SKM-1 treated with dmso at 0.1 percent for 144 hours (cell line): ENCODE measurements at regions not wholly inside any gene's neighbourhood (a gene's known extent, or its start where the extent isn't known, plus 50 kb on each side); places are given as distances from the start of the nearest gene placed in this dataset.
"Not testable (repeated sequence)": the region's sequence is repeated elsewhere in the genome, so short reads cannot be mapped to it uniquely, and the experiment has no call there.

Source experiments
- DNase-seq: peaks from one replicate; lab custom pipeline; 2025; ENCODE audit not compliant: unreplicated experiment; lab: John Stamatoyannopoulos, UW

DNA sequence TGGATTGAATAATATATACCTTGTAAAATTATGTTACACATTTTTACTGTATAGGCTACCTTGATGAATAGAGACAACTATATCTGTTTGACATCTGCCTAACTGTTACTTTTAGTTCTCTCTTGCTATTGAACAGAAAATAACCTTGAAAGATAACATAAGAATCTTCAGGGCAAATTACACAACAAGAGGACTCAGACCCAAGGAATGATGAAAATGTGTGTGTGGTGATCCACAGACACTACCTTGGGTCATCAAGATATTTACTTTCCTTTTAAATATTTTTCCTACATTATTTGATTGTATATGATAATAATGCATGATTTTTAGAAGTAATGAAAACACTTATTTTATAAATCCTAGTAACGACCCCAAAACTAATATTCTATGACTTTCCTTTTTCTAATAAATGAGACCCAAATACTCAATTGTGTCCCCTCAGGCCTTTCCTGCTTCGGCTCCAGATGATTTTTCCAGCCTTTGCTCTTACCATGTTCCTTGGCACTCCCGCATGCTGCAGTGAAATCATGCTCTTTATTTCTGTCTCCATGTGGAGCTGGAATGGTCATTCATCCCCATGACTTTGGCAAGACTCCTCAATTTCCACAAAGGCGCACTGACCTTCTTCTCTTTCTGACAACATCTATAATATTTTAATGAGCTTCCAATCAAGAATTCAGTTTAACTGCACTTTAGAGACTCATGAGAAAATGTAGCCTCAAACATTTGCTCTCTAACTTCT is 187.6 kb downstream of the EPM2A start:
- DNase-seq, result no peak

DNA sequence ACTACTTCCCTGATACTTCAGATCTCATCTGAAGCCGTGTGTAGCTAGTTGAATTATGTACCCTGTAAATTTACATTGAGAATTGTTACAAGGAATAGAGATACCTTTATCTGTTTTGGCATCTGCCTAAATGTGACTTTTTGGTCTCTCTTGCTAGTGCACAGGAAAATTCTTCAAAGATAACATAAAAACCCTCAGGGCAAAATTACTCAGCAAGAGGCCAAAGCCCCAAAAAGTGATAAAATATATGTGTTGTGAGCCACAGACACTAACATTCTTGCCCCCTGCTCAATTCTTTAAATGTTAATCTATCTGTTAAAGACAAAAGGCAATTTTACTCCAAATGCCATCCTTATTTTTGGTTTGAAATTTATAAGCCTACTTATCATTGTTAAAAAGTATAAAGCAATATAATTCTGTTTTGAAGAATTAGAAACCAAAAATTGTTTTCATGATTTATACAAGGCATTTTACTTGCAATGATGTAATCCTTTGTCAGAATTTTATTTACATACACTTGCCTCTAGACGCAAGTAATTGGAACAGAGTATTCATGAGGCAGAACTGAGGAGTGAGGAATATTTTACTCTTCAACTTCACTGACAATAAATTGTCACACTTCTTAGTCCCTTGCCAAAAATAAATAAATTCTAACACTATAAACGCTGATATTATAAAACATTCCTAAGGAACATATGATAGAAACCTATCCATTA is 186.2 kb downstream of the EPM2A start:
- no peak for DNase-seq

DNA sequence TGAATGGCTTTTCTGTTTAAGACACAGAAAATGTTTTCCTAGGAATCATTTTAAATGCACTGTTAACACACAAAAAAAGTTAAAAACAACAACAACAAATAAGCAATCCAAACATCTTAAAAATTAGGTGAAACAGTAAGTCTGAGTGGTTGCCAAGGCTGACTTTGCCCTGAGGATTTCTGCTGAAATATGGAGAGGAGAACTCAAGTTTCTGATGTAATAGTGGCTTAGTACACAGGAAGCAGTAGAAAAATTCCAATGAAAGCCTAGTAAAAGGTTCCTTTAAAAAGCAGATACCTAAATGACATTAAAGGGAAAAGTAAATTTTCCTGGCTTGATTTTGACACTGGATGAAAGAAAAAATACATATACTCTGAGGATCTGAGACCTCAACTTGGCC is 184.2 kb downstream of the EPM2A start:
- DNase-seq, result no peak

DNA sequence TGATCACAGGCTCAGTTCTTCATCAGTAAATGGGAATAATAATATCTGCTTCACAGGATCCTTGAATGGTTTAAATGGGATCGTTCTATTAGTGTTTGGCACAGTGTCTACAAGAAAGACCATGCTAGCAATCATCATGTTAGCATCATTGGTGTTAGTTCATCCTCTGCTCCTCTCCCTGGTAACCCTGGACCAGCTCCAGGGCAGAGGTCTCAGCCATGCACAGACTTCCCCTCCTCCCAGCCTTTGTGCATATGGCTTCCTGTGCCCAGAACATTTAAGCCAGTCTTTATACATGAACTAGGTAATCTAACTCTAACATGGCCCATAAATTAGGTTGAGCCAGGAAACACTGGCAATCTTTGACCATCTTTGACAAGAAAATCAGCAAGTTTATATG is 180.2 kb downstream of the EPM2A start:
- no peak for DNase-seq

DNA sequence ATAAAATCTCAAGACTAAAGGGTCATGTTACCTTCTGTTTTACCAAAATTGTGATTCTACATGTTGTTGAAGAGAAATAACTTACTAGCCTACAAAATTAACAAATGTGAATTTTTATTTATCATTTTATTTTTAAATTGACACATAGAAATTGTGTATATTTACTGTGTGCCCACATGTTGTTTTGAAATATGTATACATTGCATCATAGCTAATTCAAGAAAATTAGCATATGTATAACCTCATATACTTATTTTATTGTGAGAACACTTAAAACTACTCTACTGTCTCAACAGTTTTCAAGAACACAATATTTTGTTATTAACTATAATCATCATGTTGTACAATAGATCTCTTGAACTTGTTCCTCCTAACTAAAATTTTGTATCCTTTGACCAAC is 177.8 kb downstream of the EPM2A start:
- DNase-seq, result no peak

DNA sequence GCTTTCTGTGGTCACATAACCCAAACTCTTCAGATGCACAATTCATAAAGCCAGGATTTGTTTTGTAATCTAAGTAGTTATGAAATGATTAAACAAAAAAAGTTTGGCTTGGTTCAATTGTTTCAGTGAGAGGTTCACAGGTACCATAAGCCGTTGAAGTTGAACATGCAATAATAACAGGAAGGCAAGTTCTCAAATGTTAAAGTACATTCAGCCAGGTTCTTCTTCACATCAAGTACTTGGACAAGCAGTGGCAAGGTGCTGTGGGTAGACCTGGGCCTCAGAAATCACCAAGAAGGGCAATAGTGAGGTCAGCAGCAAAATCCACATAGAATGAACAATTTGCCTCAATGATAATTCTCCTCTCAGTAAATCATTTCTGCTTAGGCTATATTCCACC is 175.5 kb downstream of the EPM2A start:
- no peak for DNase-seq

DNA sequence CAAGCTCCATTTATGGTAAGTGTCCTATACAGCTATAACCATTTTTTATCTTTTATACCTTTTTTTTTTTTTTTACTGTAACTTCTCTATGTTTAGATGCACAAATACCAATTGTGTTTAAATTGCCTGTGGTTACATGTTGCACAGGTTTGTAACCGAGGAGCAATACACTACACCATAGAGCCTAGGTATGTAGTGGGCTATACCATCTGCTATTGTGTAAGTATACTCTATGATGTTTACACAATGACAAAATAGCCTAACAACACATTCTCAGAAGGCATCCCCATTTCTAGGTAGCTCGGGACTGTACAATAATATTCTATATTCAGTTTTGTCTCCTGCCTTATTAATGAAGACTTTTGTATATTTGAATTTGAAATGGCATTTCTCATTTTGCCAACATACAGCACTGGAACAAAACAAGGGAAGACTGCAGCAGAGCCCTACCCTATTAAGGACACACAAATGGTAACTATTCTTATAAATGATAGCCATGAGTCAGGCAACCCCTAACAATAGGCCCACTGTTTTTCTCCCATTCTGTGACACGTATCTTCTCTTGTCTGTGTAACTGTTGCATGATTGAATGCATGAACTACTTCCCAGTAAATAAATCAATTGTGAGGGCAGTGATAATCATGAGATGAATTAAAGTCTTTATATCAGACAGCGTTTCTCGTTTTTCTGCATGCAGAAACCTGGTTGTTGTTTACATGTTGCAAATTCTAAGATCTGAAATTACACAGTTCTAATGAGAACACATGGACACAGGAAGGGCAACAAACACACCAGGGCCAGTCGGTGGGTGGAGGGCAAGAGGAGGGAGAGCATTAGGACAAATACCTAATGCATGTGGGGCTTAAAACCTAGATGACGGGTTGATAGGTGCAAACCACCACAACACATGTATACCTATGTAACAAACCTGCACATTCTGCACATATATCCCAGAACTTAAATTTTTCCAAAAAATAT is 173.9 kb downstream of the EPM2A start:
- no peak for DNase-seq

DNA sequence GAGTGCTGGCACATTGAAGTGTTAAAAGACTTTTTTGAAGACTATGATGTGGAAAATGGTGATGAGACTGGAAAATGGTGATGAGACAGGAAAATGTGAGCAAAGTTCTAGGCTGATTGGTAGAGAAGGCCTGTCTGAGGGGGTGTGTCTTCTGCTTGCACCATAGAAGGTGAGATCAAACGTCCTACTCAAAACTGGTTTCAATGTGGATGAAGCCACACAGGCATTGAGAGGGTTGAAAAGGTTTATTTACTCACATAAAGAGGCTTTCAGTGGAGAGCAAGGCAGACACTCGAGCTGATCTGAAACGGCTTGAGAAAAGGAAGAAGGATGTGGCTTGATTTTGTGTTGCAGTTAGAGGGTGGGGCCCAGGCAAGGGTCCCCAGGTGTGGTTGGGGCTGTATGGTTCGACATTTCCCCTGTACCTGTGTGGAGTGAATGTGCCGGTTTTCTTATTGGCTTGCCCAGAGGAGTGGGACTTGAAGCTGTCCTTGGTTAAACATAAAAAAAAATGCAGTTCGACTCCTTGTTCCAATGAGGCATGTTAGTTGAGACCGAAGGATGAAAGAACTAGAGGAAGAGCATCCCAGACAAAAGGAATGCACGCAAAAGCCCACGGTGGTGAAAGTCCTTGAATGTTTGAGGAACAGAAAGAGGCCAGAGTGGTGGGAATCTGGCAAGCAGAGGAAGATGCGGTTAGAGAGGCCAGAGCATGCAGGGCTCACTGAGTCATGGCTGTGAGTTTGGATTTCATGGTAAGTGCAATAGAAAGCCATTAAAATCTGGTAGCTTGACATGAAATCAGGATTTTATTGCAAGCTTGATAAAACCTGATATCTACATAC is 172.3 kb downstream of the EPM2A start:
- no peak for DNase-seq

- no peak for DNase-seq
These were observed 170.8 kb downstream of the EPM2A start for GRCh38 chr6:145564553-145564952.

- no peak for DNase-seq
These were observed 167.6 kb downstream of the EPM2A start for GRCh38 chr6:145567684-145568252.

DNA sequence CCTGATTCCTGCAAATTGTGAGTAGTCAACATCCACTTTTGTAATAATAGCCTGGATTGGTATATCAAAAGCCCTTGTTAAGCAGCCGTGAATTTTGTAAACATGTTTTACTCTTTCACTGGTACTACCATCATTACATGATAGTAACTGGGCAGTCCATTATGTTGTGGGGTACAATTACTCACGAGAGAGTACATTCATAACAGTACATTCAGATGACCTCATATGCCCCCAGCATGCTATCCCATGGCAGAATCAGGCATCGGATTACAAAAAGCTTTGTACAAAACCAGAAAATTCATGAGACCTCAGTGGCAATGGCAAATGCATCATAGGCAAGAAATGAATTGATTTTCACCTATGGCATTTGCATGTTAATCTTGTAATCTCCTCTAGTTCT is 166.2 kb downstream of the EPM2A start:
- no peak for DNase-seq

DNA sequence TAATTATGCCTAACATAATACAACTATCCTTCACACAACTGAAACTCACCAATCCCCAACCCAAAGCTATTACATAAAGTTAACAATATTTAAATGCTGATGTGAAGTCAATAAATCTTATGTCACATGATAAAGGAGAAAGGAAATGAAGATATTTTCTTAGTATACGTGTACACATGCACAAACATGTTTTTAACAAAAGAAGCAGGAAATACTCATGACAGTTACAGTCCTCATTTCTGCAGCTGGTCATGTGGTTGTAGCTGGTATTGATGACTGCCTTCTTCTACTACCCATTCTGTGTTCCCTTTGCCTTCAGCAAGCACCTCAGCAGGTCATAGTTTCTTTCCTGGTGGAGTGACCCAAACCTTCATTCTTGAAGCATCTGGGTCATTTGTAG is 165.0 kb downstream of the EPM2A start:
- DNase-seq, result not testable (repeated sequence)

GRCh38 chr6:145574269-145574668 is 161.1 kb downstream of the EPM2A start:
- not testable (repeated sequence) for DNase-seq
